ENCODE measurements at regions not wholly inside any gene's neighbourhood (a gene's known extent, or its start where the extent isn't known, plus 50 kb on each side); places are given as distances from the start of the nearest gene placed in this dataset.
"Not testable (repeated sequence)": the region's sequence is repeated elsewhere in the genome, so short reads cannot be mapped to it uniquely, and the experiment has no call there.

DNA sequence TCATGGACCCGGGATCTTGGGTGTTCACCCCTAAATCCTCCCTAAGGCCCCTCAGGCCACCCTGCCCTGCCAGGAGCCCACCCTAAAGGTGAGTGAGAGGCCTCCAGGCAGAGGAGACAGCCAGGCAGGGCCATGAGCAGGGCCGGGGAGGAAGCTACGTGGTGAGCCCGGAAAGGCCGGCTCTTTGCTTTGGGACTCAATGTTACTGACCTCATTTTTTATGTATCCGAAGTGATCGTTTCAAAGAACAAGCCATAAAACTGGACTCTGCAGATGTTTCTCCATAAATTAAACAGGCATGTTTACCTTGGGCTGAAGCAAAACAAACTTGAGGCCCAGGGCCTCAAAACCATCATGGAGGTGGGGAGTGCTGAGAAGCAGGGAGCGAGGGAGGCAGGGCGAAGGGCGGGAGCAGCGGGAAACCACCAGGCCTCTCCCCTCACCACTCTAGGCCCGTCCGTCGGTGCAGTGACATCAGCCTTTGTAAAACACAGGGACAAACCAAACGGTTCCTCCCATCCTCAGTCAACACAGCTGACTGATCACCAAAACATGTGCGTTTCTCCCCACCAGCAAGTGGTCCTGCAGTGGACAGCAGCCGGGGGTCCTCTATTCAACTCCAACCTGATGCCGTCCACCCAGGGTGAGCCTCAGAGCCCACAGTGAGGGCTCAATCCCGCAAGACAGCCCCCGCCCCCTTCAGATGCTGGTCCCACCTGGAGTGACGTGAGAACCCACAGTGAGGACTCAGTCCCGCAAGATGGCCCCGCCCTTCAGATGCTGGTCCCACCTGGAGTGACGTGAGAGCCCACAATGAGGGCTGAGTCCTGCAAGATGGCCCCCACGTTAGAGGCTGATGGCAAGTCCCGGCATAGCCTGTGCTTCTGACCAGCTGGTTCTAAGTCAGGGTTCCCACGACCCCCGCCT is 102.9 kb upstream of the LRPAP1 start:
- no peak for TF ChIP-seq TAF1 (IDR thresholded peaks at IDR 0.05; ENCODE audit: low read depth)
- TF ChIP-seq POLR2AphosphoS5 (IDR thresholded peaks at IDR 0.05) = no peak
- TF ChIP-seq RAD21 (conservative IDR thresholded peaks at IDR 0.05) = no peak
- no peak for TF ChIP-seq EP300 (conservative IDR thresholded peaks at IDR 0.05; ENCODE audit: poor library complexity, severe bottlenecking)
- no peak for TF ChIP-seq SMC3 (conservative IDR thresholded peaks at IDR 0.05; ENCODE audit: poor library complexity)
- TF ChIP-seq EZH2 (IDR thresholded peaks at IDR 0.05; ENCODE audit: borderline replicate concordance, insufficient read depth, low read length, poor library complexity, severe bottlenecking) = no peak
- no peak for TF ChIP-seq MXI1 (conservative IDR thresholded peaks at IDR 0.05; ENCODE audit: poor library complexity, severe bottlenecking)
- TF ChIP-seq, protein P1, sequence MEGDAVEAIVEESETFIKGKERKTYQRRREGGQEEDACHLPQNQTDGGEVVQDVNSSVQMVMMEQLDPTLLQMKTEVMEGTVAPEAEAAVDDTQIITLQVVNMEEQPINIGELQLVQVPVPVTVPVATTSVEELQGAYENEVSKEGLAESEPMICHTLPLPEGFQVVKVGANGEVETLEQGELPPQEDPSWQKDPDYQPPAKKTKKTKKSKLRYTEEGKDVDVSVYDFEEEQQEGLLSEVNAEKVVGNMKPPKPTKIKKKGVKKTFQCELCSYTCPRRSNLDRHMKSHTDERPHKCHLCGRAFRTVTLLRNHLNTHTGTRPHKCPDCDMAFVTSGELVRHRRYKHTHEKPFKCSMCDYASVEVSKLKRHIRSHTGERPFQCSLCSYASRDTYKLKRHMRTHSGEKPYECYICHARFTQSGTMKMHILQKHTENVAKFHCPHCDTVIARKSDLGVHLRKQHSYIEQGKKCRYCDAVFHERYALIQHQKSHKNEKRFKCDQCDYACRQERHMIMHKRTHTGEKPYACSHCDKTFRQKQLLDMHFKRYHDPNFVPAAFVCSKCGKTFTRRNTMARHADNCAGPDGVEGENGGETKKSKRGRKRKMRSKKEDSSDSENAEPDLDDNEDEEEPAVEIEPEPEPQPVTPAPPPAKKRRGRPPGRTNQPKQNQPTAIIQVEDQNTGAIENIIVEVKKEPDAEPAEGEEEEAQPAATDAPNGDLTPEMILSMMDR (IDR thresholded peaks at IDR 0.05; ENCODE audit: poor library complexity, severe bottlenecking) = no peak
- TF ChIP-seq, protein P2, sequence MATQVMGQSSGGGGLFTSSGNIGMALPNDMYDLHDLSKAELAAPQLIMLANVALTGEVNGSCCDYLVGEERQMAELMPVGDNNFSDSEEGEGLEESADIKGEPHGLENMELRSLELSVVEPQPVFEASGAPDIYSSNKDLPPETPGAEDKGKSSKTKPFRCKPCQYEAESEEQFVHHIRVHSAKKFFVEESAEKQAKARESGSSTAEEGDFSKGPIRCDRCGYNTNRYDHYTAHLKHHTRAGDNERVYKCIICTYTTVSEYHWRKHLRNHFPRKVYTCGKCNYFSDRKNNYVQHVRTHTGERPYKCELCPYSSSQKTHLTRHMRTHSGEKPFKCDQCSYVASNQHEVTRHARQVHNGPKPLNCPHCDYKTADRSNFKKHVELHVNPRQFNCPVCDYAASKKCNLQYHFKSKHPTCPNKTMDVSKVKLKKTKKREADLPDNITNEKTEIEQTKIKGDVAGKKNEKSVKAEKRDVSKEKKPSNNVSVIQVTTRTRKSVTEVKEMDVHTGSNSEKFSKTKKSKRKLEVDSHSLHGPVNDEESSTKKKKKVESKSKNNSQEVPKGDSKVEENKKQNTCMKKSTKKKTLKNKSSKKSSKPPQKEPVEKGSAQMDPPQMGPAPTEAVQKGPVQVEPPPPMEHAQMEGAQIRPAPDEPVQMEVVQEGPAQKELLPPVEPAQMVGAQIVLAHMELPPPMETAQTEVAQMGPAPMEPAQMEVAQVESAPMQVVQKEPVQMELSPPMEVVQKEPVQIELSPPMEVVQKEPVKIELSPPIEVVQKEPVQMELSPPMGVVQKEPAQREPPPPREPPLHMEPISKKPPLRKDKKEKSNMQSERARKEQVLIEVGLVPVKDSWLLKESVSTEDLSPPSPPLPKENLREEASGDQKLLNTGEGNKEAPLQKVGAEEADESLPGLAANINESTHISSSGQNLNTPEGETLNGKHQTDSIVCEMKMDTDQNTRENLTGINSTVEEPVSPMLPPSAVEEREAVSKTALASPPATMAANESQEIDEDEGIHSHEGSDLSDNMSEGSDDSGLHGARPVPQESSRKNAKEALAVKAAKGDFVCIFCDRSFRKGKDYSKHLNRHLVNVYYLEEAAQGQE (IDR thresholded peaks at IDR 0.05; ENCODE audit: borderline replicate concordance) = no peak
- H3K9me2 ChIP-seq (ENCODE audit: insufficient read depth, low read length) = no peaks in the 10 kb centered on the region
- no peaks in the 10 kb centered on the region for H3K79me2 ChIP-seq (replicated peaks; ENCODE audit: insufficient read depth, low read length)

DNA sequence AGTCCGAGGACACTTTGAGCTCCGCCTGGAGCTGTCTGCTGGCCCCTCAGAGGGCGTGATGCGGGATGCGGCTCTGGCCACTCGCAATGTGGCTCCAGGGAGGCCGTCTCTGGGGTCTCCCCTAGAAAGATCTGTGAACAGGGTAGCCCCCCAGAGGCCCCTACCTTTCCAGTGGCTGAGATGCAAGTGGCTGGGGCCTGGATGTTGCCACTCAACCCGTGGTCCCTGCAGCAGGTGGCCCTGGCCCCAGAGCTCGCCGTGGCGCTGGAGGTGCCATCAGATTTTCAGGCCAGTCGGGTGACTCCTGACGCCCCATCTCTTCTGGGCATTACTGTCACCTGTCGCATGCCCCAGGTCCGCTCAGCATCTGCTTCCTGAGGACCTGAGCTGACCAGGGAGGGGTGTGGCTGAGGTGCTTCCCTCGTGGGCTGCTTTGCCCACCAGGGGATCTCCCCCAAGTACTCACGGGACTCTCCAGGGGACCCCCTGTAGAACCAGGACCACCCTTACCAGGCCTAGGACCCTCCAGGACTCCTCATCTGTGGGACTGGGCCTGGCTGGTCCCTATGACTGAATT is 102.1 kb upstream of the LRPAP1 start:
- no peaks in the 10 kb centered on the region for H3K36me3 ChIP-seq (ENCODE audit: insufficient read depth, low read length)
- H3K4me3 ChIP-seq (ENCODE audit: low read length) = no peak overlapping the region
- no peaks in the 10 kb centered on the region for H3K9me3 ChIP-seq (ENCODE audit: low read length)
- no peak overlapping the region for H3K27ac ChIP-seq (ENCODE audit: low read length)
- no peaks in the 10 kb centered on the region for H3K9me2 ChIP-seq (ENCODE audit: insufficient read depth, low read length)
- no peak overlapping the region for H2AFZ ChIP-seq (ENCODE audit: low read depth, low read length)
- H4K20me1 ChIP-seq (ENCODE audit: insufficient read depth) = no peaks in the 10 kb centered on the region
- no peak overlapping the region for H3K9ac ChIP-seq (ENCODE audit: low read length)
- H3F3A ChIP-seq (ENCODE audit: insufficient read depth, low read length, poor library complexity, severe bottlenecking) = no peaks in the 10 kb centered on the region
- no peaks in the 10 kb centered on the region for H3K79me2 ChIP-seq (replicated peaks; ENCODE audit: insufficient read depth, low read length)
- no peak overlapping the region for H3K4me2 ChIP-seq (ENCODE audit: low read length)
- no peaks in the 10 kb centered on the region for H3K27me3 ChIP-seq (ENCODE audit: insufficient read depth, low read depth, low read length)
- TF ChIP-seq TAF1 (IDR thresholded peaks at IDR 0.05; ENCODE audit: low read depth) (no peak), POLR2AphosphoS5 (IDR thresholded peaks at IDR 0.05) (no peak), SMC3 (conservative IDR thresholded peaks at IDR 0.05; ENCODE audit: poor library complexity) (no peak)

More for the DNA sequence above, 102.9 kb upstream of the LRPAP1 start:
- Histone ChIP-seq H3K9ac (ENCODE audit: low read length) (no peak overlapping the region), H3K36me3 (ENCODE audit: insufficient read depth, low read length) (no peaks in the 10 kb centered on the region), H3K4me2 (ENCODE audit: low read length) (no peak overlapping the region), H3K27ac (ENCODE audit: low read length) (no peak overlapping the region), H3K27me3 (ENCODE audit: insufficient read depth, low read depth, low read length) (no peaks in the 10 kb centered on the region), H3F3A (ENCODE audit: insufficient read depth, low read length, poor library complexity, severe bottlenecking) (no peaks in the 10 kb centered on the region), H2AFZ (ENCODE audit: low read depth, low read length) (no peak overlapping the region), H4K20me1 (ENCODE audit: insufficient read depth) (no peaks in the 10 kb centered on the region), H3K9me3 (ENCODE audit: low read length) (no peaks in the 10 kb centered on the region), H3K4me3 (ENCODE audit: low read length) (no peak overlapping the region)

DNA sequence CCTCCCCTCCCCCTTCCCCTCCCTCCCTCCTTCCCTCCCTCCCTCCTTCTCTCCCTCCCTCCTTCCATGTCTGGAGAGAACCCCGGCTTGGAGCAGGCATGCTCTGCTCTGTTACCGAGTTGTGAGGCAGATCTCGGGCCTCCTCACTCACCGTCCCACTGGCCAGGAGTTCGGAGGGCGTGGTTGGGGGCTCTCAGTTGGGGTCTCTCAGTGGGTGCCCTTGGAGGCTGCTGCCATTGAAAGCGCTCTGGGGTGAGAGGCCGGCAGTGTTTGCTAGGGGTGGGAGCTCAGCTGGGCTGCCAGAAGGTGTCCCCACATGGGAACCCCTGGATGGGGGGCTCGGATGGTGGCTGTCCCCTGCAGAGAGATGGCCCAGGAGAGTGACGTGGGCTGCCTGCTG is 101.1 kb upstream of the LRPAP1 start:
- H3K79me2 ChIP-seq (replicated peaks; ENCODE audit: insufficient read depth, low read length); H3K9ac ChIP-seq (ENCODE audit: low read length); H3K9me2 ChIP-seq (ENCODE audit: insufficient read depth, low read length); H3K4me3 ChIP-seq (ENCODE audit: low read length); H3K9me3 ChIP-seq (ENCODE audit: low read length); H3K27me3 ChIP-seq (ENCODE audit: insufficient read depth, low read depth, low read length); H4K20me1 ChIP-seq (ENCODE audit: insufficient read depth); H3K4me2 ChIP-seq (ENCODE audit: low read length); H3K27ac ChIP-seq (ENCODE audit: low read length); H3K36me3 ChIP-seq (ENCODE audit: insufficient read depth, low read length); H3F3A ChIP-seq (ENCODE audit: insufficient read depth, low read length, poor library complexity, severe bottlenecking); H2AFZ ChIP-seq (ENCODE audit: low read depth, low read length): not testable (repeated sequence)

DNA sequence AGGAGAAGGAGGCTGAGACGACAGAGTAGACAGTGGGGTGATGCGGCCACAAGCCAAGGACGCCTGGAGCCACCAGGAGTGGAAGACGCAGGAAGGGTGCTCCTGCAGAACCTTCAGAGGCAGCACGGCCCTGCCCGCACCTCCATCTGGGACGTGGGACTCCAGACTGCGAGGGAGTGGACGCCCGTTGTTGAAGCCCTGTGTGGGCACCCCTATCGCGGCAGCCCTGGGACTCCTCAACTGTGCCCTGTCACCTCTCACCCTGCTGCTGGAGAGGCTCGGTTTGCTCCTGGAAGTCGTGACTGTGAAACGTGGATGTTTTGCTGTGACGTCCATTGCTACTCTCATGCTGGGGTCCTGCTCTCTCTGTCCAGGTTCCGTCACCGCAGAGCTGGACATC is 100.6 kb upstream of the LRPAP1 start:
- H3K4me3 ChIP-seq (ENCODE audit: low read length); H3K4me2 ChIP-seq (ENCODE audit: low read length); H3K36me3 ChIP-seq (ENCODE audit: insufficient read depth, low read length); H3K27me3 ChIP-seq (ENCODE audit: insufficient read depth, low read depth, low read length); H3K27ac ChIP-seq (ENCODE audit: low read length); H3F3A ChIP-seq (ENCODE audit: insufficient read depth, low read length, poor library complexity, severe bottlenecking); H3K9ac ChIP-seq (ENCODE audit: low read length); H3K9me3 ChIP-seq (ENCODE audit: low read length); H4K20me1 ChIP-seq (ENCODE audit: insufficient read depth); H3K79me2 ChIP-seq (replicated peaks; ENCODE audit: insufficient read depth, low read length); H3K9me2 ChIP-seq (ENCODE audit: insufficient read depth, low read length); H2AFZ ChIP-seq (ENCODE audit: low read depth, low read length): not testable (repeated sequence)

Measured in neural cell (in vitro differentiated cells).